Parathyroid adenoma (tissue), 2 donors: ENCODE measurements at regions not wholly inside any gene's neighbourhood (a gene's known extent, or its start where the extent isn't known, plus 50 kb on each side); places are given as distances from the start of the nearest gene placed in this dataset.

Experiments used
- H2AFZ ChIP-seq: fragments of 300-600 bp; sonication (generic); one replicate; pipeline ENCODE4 v1.7.0; 2017; ENCODE audit warnings: antibody characterized with exemption, mild to moderate bottlenecking
- H3K27ac ChIP-seq: fragments of 300-600 bp; sonication (generic); one replicate; pipeline ENCODE4 v1.7.0; 2017
- H3K27me3 ChIP-seq: fragments of 300-600 bp; sonication (generic); one replicate; pipeline ENCODE4 v1.7.0; 2017; ENCODE audit warnings: low read length; ENCODE audit not compliant: control insufficient read depth, insufficient read depth
- H3K36me3 ChIP-seq: fragments of 300-600 bp; sonication (generic); one replicate; pipeline ENCODE4 v1.7.0; 2017; ENCODE audit warnings: low read length; ENCODE audit not compliant: control insufficient read depth, insufficient read depth
- H3K4me1 ChIP-seq: fragments of 300-600 bp; sonication (generic); one replicate; pipeline ENCODE4 v1.7.0; 2017; ENCODE audit warnings: control low read depth
- H3K4me2 ChIP-seq: fragments of 300-600 bp; sonication (generic); one replicate; pipeline ENCODE4 v1.7.0; 2017; ENCODE audit warnings: low read length
- H3K4me3 ChIP-seq: fragments of 300-600 bp; sonication (generic); one replicate; pipeline ENCODE4 v1.7.0; 2017; ENCODE audit warnings: low read depth, low read length
- H3K79me2 ChIP-seq: fragments of 300-600 bp; sonication (generic); one replicate; pipeline ENCODE4 v1.7.0; 2017; ENCODE audit warnings: control low read depth
- H3K9ac ChIP-seq: fragments of 300-600 bp; sonication (generic); one replicate; pipeline ENCODE4 v1.7.0; 2017; ENCODE audit warnings: mild to moderate bottlenecking
- H3K9me3 ChIP-seq: fragments of 300-600 bp; sonication (generic); one replicate; pipeline ENCODE4 v1.7.0; 2017; ENCODE audit warnings: low read length; ENCODE audit not compliant: control insufficient read depth
- CTCF ChIP-seq: fragments of 300-600 bp; sonication (generic); IDR thresholded peaks from one replicate; pipeline ENCODE4 v1.7.0; 2017; ENCODE audit warnings: antibody characterized with exemption, mild to moderate bottlenecking
- donor health status: primary hyperparathyroidism.

DNA sequence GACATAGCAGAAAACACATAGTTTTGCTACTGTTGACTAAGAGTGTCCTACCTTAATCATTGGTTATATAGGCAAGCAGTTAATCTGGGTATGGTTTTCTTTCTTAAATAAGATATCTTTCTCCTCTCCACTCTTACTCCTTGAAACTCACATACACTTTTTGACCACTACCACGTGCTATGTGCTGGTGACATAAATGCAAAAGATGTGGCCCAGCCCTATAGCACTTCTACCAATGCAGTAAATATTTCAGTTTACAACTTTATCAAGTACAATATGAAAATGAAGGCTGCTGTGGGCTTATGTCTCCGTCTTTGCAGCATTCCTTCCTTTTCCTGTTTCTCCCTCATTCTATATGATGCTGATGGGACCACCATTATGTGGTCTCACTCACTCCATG is 410.2 kb upstream of the CFAP20DC start:
- Histone ChIP-seq H3K4me3 (no peak overlapping the region), H3K4me2 (no peak overlapping the region), H3K79me2 (no peaks in the 10 kb centered on the region), H3K9ac (no peak overlapping the region), H3K36me3 (no peaks in the 10 kb centered on the region), H3K9me3 (no peaks in the 10 kb centered on the region), H3K27me3 (no peaks in the 10 kb centered on the region), H2AFZ (no peak overlapping the region), H3K4me1 (no peaks in the 10 kb centered on the region), H3K27ac (no peak overlapping the region)
- no peak for TF ChIP-seq CTCF

GRCh38 chr3:59456852-59457485 is 407.1 kb upstream of the CFAP20DC start:
- no peak overlapping the region for H3K27ac ChIP-seq
- H3K79me2 ChIP-seq: no peaks in the 10 kb centered on the region
- H3K27me3 ChIP-seq: no peaks in the 10 kb centered on the region
- H2AFZ ChIP-seq: no peak overlapping the region
- no peak overlapping the region for H3K4me2 ChIP-seq
- H3K9ac ChIP-seq: no peak overlapping the region
- no peak for TF ChIP-seq CTCF
- no peaks in the 10 kb centered on the region for H3K9me3 ChIP-seq
- H3K4me3 ChIP-seq: no peak overlapping the region
- H3K36me3 ChIP-seq: no peaks in the 10 kb centered on the region
- H3K4me1 ChIP-seq: no peaks in the 10 kb centered on the region

GRCh38 chr3:59451800-59452746 is 402.2 kb upstream of the CFAP20DC start:
- Histone ChIP-seq H3K9ac (no peak overlapping the region), H3K79me2 (no peaks in the 10 kb centered on the region), H3K27ac (no peak overlapping the region), H3K27me3 (no peaks in the 10 kb centered on the region), H3K4me1 (no peaks in the 10 kb centered on the region), H3K9me3 (no peaks in the 10 kb centered on the region), H3K4me3 (no peak overlapping the region), H3K36me3 (no peaks in the 10 kb centered on the region), H3K4me2 (no peak overlapping the region), H2AFZ (no peak overlapping the region)
- TF ChIP-seq CTCF: no peak

DNA sequence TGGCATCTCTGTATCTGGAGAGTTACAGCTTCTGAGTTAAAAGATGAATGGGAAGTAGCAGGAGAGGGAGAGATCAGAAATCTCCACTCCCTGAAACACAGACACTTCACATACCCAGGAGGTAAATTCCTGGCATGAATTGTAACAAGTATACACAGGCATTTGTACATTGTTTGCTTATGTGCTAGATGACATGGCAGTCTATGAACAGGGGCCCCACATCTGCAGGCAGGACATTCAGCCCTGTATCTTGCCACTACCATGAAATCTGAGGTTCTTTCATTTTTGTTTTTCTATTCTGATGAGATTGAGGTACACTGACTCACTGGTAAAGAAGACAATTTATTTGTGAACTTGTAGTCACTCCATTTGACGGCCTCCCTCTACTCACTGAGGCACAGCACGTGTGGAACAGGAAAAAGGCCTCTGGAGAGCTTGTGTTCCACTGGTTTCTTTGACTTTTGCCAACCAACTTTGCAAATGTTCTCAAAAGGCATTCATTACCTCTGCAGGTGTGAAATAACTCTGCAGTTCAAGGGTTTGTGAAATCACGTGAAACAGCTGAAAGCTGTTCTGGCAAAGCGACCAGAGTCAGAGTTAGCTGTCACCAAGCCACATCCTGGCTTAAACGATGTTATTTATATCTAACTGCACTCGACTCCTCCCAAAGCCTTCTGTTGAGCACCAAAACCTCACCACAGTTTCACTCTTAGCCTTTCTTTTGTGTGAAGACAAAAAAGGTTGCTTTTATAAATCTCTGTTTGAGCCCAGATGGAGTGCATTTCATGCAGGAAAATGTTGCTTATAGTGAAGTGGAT is 401.3 kb upstream of the CFAP20DC start:
- Histone ChIP-seq H3K36me3 (no peaks in the 10 kb centered on the region), H3K27ac (no peak overlapping the region), H3K9me3 (no peaks in the 10 kb centered on the region), H3K4me2 (no peak overlapping the region), H3K79me2 (no peaks in the 10 kb centered on the region), H3K9ac (no peak overlapping the region), H3K4me3 (no peak overlapping the region), H3K27me3 (no peaks in the 10 kb centered on the region), H3K4me1 (no peaks in the 10 kb centered on the region), H2AFZ (no peak overlapping the region)
- no peak for TF ChIP-seq CTCF
